ENCODE measurements at regions not wholly inside any gene's neighbourhood (a gene's known extent, or its start where the extent isn't known, plus 50 kb on each side); places are given as distances from the start of the nearest gene placed in this dataset.

GRCh38 chr4:151858356-151858755 is 97.5 kb upstream of the GATB start:
- Histone ChIP-seq H3K4me1 (no peaks in the 10 kb centered on the region), H3K4me3 (ENCODE audit: low read depth, low read length) (no peak overlapping the region), H3K36me3 (ENCODE audit: control insufficient read depth, insufficient read depth, low read length) (no peaks in the 10 kb centered on the region), H3K27me3 (replicated peaks; ENCODE audit: control insufficient read depth, insufficient read depth, low read length) (no peaks in the 10 kb centered on the region), H3K9me3 (no peaks in the 10 kb centered on the region)
- H3K9me3 Mint-ChIP-seq (ENCODE audit: unreplicated experiment), result no peaks in the 10 kb centered on the region
- no peaks in the 10 kb centered on the region for H3K36me3 Mint-ChIP-seq (ENCODE audit: insufficient read depth, unreplicated experiment)
- intact Hi-C loops (cut with micrococcal nuclease; ENCODE audit: unreplicated experiment), result no loop called here
- no peak for DNase-seq
- ChIA-PET POLR2A (no interaction called here), CTCF (no interaction called here)
- no peak overlapping the region for H3K27ac Mint-ChIP-seq (ENCODE audit: unreplicated experiment)
- H3K4me1 Mint-ChIP-seq (ENCODE audit: low read depth, unreplicated experiment), result no peaks in the 10 kb centered on the region
- peaks cover 23% of the 10 kb centered on the region for H3K27me3 Mint-ChIP-seq (ENCODE audit: insufficient read depth, unreplicated experiment)
- H3K4me3 Mint-ChIP-seq (ENCODE audit: unreplicated experiment), result no peak overlapping the region
- no peak for TF ChIP-seq CTCF (IDR thresholded peaks at IDR 0.05; ENCODE audit: insufficient read depth in 1 of 2, low read depth in 1 of 2, low read length in 1 of 2, severe bottlenecking in 1 of 2, unreplicated experiment in 1 of 2)
- BruUV-seq (replicated peaks), result no TSS peak

GRCh38 chr4:151857368-151857767 is 96.6 kb upstream of the GATB start:
- no peaks in the 10 kb centered on the region for H3K4me1 ChIP-seq
- Mint-ChIP-seq H3K9me3 (ENCODE audit: unreplicated experiment) (no peaks in the 10 kb centered on the region), H3K27ac (ENCODE audit: unreplicated experiment) (no peak overlapping the region), H3K27me3 (ENCODE audit: insufficient read depth, unreplicated experiment) (peaks cover 23% of the 10 kb centered on the region), H3K4me1 (ENCODE audit: low read depth, unreplicated experiment) (no peaks in the 10 kb centered on the region), H3K4me3 (ENCODE audit: unreplicated experiment) (no peak overlapping the region), H3K36me3 (ENCODE audit: insufficient read depth, unreplicated experiment) (no peaks in the 10 kb centered on the region)
- no peaks in the 10 kb centered on the region for H3K36me3 ChIP-seq (ENCODE audit: control insufficient read depth, insufficient read depth, low read length)
- no peak for TF ChIP-seq CTCF (IDR thresholded peaks at IDR 0.05; ENCODE audit: insufficient read depth in 1 of 2, low read depth in 1 of 2, low read length in 1 of 2, severe bottlenecking in 1 of 2, unreplicated experiment in 1 of 2)
- ChIA-PET POLR2A (no interaction called here), CTCF (interaction anchor here (0.6 kb wide), 1 partner anchor 144 kb away, joined by 3 read pairs; no protein-coding TSS in a partner anchor)
- DNase-seq, result no peak
- no peak overlapping the region for H3K4me3 ChIP-seq (ENCODE audit: low read depth, low read length)
- intact Hi-C loops (cut with micrococcal nuclease; ENCODE audit: unreplicated experiment), result no loop called here
- BruUV-seq (replicated peaks), result no TSS peak
- H3K9me3 ChIP-seq, result no peaks in the 10 kb centered on the region
- H3K27me3 ChIP-seq (replicated peaks; ENCODE audit: control insufficient read depth, insufficient read depth, low read length), result no peaks in the 10 kb centered on the region

- Mint-ChIP-seq H3K4me3 (ENCODE audit: unreplicated experiment) (no peak overlapping the region), H3K9me3 (ENCODE audit: unreplicated experiment) (no peaks in the 10 kb centered on the region), H3K27me3 (ENCODE audit: insufficient read depth, unreplicated experiment) (peaks cover 23% of the 10 kb centered on the region), H3K36me3 (ENCODE audit: insufficient read depth, unreplicated experiment) (no peaks in the 10 kb centered on the region), H3K27ac (ENCODE audit: unreplicated experiment) (no peak overlapping the region), H3K4me1 (ENCODE audit: low read depth, unreplicated experiment) (no peaks in the 10 kb centered on the region)
- H3K9me3 ChIP-seq, result no peaks in the 10 kb centered on the region
- TF ChIP-seq CTCF (IDR thresholded peaks at IDR 0.05; ENCODE audit: insufficient read depth in 1 of 2, low read depth in 1 of 2, low read length in 1 of 2, severe bottlenecking in 1 of 2, unreplicated experiment in 1 of 2), result no peak
- ChIA-PET CTCF (no interaction called here), POLR2A (no interaction called here)
- H3K4me3 ChIP-seq (ENCODE audit: low read depth, low read length), result no peak overlapping the region
- H3K36me3 ChIP-seq (ENCODE audit: control insufficient read depth, insufficient read depth, low read length), result no peaks in the 10 kb centered on the region
- intact Hi-C loops (cut with micrococcal nuclease; ENCODE audit: unreplicated experiment), result no loop called here
- no peaks in the 10 kb centered on the region for H3K27me3 ChIP-seq (replicated peaks; ENCODE audit: control insufficient read depth, insufficient read depth, low read length)
- no TSS peak for BruUV-seq (replicated peaks)
- H3K4me1 ChIP-seq, result no peaks in the 10 kb centered on the region
- no peak for DNase-seq
Measured at GRCh38 chr4:151855747-151856146, 94.9 kb upstream of the GATB start.

Data from Caco-2 (cell line).